ENCODE measurements at regions not wholly inside any gene's neighbourhood (a gene's known extent, or its start where the extent isn't known, plus 50 kb on each side); places are given as distances from the start of the nearest gene placed in this dataset.

- ChIA-PET CTCF (interaction anchor here (1.1 to 1.6 kb wide), 4 partner anchors 10 to 238 kb away, joined by 3 to 6 read pairs (median 4); no protein-coding TSS in a partner anchor), POLR2A (no interaction called here)
- no peak for DNase-seq (ENCODE audit: extremely low spot score)
- no peak for TF ChIP-seq CTCF (IDR thresholded peaks at IDR 0.05; ENCODE audit: control extremely low read depth, extremely low read depth, low read depth, missing control alignments)
Measured at GRCh38 chr11:27247660-27248059, 115.4 kb downstream of the CCDC34 start.

GRCh38 chr11:27246925-27247324 lies 116.1 kb downstream of the CCDC34 start:
- DNase-seq (ENCODE audit: extremely low spot score): no peak
- ChIA-PET POLR2A (no interaction called here), CTCF (interaction anchor here (1.5 to 1.6 kb wide), 2 partner anchors 10 to 50 kb away, joined by 4 to 6 read pairs; no protein-coding TSS in a partner anchor)
- TF ChIP-seq CTCF (IDR thresholded peaks at IDR 0.05; ENCODE audit: control extremely low read depth, extremely low read depth, low read depth, missing control alignments): no peak

GRCh38 chr11:27244900-27245299 lies 118.1 kb downstream of the CCDC34 start:
- CTCF ChIA-PET: interaction anchor here (2.0 kb wide), 1 partner anchor 11 kb away, joined by 6 read pairs; no protein-coding TSS in a partner anchor
- POLR2A ChIA-PET: no interaction called here
- TF ChIP-seq CTCF (IDR thresholded peaks at IDR 0.05; ENCODE audit: control extremely low read depth, extremely low read depth, low read depth, missing control alignments): no peak
- no peak for DNase-seq (ENCODE audit: extremely low spot score)

- ChIA-PET POLR2A (no interaction called here), CTCF (interaction anchor here (1.1 to 2.0 kb wide), 2 partner anchors 9 to 46 kb away, joined by 5 to 6 read pairs; no protein-coding TSS in a partner anchor)
- DNase-seq (ENCODE audit: extremely low spot score): no peak
- TF ChIP-seq CTCF (IDR thresholded peaks at IDR 0.05; ENCODE audit: control extremely low read depth, extremely low read depth, low read depth, missing control alignments): no peak
Measured at GRCh38 chr11:27242591-27242990, 120.4 kb downstream of the CCDC34 start.

- ChIA-PET CTCF (interaction anchor here (1.1 to 1.8 kb wide), 2 partner anchors 12 to 74 kb away, joined by 3 to 4 read pairs; no protein-coding TSS in a partner anchor), POLR2A (no interaction called here)
- no peak for DNase-seq (ENCODE audit: extremely low spot score)
Measured at GRCh38 chr11:27241311-27242122, 121.5 kb downstream of the CCDC34 start.

More at GRCh38 chr11:27241311-27242122, 121.5 kb downstream of the CCDC34 start:
- TF ChIP-seq CTCF (IDR thresholded peaks at IDR 0.05; ENCODE audit: control extremely low read depth, extremely low read depth, low read depth, missing control alignments): no peak

Data from GM10248 (cell line).